Medulla oblongata (tissue), 1 donor: ENCODE measurements at regions not wholly inside any gene's neighbourhood (a gene's known extent, or its start where the extent isn't known, plus 50 kb on each side); places are given as distances from the start of the nearest gene placed in this dataset.

ENCODE experiments used
- DNase-seq: peaks from one replicate; pipeline ENCODE4 v3.0.0-alpha.2; 2015; ENCODE audit errors: extremely low spot score

DNA sequence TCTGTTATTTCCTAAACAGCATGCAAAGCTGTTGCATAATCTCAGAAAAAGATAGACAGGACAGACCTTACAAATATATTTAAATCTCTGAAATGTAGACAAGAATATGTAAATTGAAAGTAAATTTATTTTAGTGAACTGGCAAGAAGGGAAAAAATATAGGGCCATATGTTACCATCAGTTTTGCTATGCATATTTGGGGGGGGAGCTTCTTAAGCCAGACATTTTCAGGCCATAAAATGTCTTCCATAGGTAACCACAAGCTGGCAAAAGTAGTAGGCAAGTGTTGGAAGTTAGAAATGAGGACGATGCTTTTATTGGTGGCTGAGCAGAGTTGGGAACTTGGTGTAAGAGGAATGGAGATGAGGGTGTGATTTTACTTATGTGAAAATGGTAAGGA is 272.0 kb upstream of the CXXC4 start:
- DNase-seq: no peak

DNA sequence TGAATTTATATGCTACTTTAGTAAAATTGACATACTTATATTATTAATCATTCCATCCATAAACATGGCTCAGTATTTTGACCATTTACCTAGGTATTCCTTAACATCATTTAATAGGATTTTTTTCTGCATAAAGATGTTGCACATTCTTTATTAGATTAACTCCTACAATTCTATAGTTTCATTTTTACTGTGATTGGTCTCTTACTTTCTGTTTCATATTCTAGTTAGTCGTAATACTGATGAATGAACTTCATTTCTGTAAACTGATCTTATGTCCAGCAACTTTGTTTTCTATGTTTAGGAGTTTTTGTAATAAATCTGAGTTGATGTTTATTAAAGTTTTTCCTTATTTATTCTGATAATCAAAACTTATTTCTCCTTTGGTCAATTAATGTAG is 278.2 kb upstream of the CXXC4 start:
- no peak for DNase-seq

DNA sequence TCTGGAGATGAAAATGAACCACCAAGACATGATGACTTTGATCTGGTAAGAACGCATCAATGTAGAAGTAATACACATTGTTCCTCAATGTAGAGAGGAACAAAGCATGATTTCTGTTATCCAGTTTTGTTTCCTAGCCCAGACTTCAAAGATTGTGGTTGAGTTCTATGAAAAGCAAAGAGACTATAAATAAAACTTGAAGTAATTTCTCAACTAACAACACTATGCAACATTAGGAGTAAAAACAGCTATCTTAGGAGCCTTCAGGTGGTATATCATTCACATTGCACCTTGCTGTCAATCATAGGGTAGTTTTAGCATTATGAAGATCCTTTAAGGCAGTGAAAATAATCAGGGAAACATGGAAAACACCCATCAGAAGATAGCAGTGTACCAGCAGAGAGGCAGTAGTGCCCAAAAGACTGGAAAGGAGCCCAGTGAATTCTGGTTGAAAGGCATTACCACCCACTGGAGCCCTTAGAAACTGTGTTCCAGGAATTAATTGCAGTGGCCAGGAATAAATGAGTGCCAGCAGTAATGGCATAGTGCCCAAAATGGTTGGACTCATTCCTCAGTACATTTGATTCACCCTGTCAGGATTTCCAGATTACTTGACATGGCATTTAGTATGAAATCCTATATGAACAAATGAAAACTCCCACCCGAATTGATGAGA is 300.7 kb upstream of the CXXC4 start:
- DNase-seq: peak; percentile 5

DNA sequence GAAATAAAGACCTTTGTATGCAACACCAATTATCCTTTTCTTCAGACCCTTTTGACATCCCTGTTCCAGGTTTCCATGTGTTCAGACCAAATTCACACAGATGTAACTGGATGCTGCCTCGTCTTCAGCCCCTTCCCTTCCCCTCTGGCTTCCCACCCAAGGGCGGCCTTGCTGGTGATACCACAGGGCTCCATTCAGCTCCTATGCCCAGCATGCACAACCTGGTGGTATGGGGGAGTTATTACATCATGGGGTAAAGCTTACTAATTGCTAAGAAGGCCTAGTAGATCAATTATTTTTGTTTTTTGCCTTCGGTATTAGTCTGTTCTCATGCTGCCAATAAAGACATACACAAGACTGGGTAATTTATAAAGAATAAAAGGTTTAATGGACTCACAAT is 317.0 kb upstream of the CXXC4 start:
- DNase-seq: no peak

DNA sequence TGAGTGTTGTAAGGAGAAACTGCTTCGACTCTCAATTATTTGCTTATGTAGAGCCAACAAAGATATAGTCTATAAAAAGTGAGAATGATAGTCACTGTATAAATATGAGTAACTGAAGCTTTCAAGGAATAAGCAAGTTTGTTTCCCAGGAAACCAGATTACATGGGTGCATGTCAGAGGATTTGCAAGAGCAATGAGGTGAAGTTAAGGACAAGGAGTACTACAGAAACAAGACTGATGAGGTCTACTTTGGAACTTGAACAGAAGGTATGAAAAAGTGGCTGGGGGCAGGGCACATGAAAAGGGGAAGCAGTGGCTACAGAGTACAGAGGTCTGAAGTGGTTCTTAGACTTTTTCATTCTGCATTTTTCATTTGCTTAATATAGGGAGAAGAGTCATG is 321.0 kb upstream of the CXXC4 start:
- DNase-seq: no peak

DNA sequence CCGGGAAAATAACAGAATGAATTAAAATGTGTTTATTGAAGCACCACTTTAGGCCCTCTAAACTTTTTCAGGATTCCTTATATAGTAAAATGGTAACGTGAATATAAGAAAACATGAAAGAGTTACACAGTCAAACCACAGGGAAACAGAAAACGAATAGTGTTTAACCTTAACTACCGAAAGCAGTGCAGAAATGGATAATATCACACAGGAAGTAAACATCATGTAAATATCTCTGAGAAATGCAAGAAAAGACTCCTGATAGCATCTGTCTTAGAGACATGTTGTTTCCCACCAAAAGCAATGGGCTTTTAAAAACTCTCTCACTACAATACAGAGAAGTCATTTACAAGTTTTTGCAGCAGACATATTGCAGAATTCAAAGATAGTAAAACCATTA is 323.9 kb upstream of the CXXC4 start:
- no peak for DNase-seq

DNA sequence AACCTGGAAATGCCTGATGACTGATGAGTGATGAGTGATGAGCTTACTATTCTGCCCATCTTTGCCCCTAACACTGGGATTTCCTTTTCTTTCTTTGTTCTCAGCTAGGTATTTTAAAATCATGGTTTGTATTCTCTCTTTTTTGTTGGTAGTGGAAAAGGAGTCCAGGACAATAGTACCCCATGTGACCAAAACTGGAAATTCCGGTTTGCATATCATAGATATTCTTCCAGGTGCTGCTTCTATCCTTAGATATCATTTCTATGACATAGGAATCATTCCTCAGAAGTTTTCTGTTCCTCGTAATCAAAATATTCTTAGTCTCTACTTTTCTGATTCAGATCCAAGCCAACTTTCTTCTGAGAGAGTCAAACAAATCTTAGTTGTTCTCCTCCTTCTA is 320.5 kb upstream of the TET2 start:
- no peak for DNase-seq

DNA sequence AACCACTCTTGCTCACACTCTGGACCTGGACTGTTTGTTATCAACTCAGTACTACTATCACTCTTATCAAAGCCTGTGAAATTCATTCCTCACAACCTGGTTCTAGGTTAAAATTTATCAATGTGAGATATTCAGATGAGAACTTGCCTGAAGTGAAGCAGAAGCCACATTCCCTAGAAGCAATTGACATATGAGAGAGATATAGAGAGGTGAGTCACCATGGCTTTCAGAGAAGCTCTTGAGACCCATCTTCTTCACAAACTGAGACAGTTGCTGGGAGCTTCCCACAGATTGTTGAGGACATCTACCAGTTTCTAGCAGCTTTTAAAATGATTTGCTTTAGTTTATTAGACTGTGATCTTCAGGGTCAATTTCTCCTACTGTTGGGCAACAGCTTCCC is 316.9 kb upstream of the TET2 start:
- DNase-seq: no peak

DNA sequence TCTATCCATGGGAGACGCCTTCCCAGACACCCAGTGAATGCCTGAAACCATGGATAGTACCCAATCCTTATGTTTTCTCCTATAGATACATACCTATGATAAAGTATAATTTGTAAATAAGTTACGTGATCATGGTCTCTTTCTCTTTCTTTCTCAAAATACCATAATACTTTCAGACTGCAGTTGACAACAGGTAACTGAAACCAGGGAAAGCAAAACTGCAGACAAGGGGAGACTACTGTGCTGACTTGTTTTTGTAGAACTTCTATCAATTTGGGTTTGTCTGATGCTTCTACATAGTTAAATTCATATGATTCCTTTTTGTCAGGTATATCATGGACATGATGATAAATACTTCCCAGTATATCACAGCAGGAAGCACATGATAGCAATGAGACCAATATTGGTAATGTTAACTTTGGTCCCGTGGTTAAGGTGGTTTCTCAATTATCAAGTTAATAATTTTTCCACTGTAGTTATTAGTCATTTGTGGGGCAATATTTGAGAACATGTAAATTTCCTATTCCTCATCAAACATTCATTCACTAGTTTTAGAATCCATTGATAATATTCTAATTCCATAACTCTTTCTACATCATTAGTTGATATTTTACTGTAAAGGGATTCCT is 298.0 kb upstream of the TET2 start:
- no peak for DNase-seq

DNA sequence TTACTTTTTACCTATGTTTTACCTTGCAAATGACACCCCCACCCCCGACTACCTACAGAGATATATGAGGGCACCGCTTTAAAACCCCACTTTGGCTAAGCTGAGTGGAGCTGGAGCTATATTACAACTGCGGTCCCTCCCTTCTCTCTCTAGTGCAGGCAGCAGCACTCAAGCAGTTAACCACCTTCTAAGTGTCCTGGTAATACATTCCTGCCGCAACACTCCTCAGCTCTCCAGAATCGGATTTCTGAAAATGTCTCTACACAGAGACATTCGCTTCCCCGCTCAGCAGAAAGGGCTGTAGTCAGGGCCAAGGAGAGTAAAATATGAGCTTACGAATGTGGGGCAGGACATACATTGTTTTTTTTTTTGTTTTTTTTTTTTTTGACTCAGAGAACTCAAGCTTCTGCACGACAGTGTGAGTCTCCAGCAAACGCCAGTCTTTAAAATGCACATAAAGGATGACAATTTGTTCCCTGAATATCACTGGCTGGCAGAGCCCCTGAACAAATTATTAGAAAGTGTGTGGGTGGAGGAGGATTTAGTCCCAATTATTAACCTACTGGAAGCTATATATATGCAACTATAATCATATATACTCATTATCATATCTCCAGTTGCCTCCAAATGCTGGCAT is 287.0 kb upstream of the TET2 start:
- DNase-seq: no peak

DNA sequence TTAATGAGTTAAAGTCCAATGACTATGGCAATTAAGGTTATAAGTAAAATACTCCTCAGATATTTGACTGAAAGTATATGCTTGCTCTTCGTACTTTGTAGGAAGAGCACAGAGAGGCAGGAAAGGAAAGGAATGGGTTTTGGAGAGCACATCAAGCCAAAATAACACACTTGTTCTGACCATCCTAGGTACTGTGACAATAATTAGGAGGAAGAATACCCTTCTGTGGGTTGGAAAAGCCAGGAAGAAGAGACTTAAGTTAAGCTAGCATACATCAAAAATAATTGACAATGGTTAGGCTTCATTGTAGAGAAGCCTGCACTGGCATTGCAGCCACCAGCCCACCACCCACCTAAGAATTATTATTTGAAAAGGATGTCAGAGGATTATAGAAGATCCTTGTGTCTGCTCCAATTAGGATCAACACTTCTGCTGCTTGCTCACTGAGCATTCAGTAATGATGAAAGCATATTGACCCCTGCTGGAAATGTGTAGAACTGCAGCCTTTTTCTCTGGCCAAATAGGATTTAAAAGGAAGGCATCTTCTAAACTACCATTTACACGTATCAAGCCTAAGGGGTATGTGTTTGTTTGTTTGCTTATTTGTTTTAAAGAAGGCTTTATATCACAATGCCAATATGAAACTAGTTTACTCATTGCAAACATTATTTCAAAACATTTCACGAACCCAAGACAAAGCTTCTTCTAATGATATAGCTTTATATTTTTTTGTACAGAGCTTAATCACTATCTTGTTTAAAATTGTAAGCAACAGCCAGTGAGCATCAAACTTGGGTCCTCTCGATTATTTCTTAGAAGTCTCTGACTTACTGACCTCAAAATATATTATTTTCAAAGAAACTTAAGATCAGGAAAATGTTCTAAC is 286.2 kb upstream of the TET2 start:
- peak; percentile 91 for DNase-seq

DNA sequence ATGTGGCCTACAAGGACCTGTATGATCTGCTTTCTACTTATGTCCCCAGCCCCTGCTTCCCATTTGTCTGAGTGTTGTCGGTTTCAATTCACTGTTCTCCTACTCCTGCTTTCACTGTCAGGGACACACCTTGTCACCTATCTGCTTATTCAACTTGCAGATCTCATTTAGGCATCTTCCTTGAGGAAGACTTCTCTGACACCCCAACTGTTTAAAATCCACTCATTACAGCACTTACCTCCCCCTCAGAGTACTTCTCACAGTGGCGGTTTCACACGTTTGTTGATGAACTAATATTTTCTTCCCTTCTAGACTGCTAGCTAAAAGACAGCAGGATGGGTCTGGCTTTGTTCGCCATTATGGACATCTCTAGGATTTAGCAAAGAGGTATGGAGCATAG is 279.9 kb upstream of the TET2 start:
- no peak for DNase-seq

DNA sequence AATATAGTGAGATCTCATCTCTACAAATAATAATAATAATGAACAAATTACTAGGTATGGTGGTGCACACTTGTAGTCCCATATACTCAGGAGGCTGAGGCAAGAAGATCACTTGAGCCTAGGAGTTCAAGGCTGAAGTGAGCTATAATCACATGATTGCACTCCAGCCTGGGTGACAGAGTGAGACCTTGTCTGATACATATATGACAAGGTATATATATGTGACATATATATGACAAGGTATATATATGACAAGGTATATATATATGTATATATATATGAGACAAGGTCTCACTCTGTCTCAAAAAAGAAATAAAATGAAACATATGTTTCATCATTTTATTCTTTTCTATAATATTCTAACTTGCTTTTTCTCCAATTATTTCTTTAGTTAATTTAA is 278.1 kb upstream of the TET2 start:
- DNase-seq: no peak

DNA sequence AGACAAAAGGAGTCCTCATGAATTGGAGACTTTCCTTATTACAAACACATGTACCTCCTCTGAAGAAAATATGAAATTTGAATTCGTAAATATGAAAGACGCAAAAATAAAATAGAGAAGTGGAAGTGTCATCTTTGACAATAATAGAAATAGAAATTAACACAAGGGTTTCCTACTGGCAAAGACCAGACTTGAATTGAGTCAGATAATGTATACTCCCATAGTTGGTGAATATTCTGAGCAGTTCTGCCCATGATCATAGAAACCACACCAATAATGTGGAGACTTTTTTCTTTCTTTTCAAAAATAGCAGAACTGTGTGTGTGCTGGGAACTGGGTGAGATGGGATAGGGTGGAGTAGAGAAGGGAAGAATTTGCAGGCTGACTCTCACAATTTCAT is 277.7 kb upstream of the TET2 start:
- DNase-seq: no peak

DNA sequence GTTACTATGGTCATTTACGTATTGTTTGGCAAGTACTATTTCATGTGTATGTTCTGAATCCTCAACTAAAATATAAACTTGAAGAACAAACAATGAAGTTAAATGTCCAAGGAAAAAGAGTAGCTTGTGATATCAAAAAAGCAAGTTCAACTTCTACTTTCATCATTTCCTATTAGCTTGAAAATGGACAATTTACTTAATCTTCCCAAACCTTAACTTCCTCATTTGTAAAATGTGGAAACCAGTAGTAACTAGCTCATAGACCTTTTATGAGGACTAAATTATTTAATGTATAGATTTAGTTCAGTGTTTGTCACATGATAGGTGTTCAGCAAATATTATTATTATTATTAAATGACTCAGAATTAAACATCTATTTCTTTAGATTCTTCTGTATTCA is 276.8 kb upstream of the TET2 start:
- no peak for DNase-seq

DNA sequence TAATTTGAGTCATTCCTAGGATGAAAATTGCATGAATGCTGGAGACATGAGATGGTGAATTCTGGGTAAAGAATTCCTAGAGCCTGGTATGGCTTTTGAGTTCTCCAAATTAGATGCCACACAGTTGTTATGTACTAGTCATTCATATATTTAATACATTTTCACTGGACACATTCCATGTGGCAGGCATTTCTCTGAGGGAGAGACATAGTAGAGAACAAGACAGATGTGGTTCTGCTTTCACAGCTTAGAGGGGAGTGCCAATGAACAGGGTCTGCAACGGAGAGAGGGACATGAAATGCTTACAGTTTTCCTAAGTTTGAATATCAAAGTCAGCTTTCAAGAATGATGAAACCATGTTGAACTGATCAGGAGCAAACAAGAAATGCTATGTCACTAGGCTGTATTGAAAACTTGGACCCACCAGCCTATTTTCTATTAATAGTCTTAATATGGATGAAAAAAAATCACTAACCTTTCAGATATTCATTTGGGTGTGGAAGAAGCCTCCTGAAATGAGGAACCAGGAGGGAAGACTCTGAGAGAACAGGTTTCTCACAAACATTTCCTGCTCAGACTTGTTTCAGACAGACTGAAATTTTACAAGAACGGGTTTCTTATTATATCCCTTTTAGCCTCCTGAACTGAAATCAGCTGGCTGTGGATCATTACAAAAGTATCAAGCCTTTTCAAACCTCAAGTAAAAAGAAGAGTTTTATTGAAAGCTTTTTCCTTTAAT is 276.0 kb upstream of the TET2 start:
- no peak for DNase-seq

DNA sequence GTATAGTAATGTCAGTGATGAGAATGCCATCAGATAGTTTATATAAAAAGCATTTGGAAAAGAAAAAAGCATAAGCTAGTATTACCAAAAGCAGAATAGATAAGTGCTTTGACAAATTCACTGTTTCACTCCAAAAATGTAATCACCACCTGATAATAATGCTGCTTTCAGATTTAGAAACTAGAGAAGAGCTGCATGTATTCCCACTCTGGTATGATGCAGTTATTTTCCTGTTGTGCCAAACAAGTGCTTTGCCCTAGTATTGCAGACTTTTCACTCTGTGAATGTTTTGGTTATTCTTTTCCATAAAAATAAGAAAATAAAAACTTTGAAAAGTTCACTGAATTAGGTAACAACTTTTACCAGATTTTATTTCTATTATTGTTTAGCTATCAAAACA is 267.7 kb upstream of the TET2 start:
- DNase-seq: no peak

DNA sequence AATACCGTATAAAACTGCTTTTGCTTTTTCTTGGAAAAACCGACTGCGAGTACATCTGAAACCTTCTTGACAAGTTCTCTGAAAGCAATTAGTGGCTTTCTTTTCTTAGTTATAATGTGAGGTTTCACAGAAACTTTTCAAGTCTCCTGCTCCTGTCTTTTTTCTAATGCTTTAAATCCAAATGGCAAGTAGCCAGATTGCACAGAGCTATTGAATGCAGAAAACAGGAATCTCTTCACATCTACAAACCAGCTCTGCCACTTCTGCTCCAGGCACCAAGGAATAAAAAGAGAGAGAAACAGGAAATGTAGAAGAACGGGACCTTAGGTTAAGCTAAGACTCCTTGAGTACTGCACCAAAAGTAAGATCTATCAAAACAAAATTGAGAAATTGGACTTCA is 267.3 kb upstream of the TET2 start:
- peak; percentile 18 for DNase-seq

DNA sequence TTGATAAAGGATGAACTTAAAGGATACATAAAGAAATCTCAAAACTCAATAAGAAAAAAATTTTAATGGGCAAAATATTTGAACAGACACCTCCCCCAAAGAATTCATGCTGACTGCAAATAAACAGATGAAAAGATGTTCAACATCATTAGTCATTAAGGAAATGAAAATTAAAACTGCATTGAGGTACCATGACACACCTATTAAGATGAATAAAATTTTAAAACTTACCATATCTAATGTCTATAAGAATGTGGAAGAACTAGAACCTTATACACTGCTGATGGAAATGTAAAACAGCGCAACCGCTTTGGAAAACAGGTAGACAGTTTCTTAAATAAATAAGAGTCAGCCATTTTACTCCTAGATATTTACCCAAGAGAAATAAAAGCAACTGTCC is 266.8 kb upstream of the TET2 start:
- DNase-seq: no peak

DNA sequence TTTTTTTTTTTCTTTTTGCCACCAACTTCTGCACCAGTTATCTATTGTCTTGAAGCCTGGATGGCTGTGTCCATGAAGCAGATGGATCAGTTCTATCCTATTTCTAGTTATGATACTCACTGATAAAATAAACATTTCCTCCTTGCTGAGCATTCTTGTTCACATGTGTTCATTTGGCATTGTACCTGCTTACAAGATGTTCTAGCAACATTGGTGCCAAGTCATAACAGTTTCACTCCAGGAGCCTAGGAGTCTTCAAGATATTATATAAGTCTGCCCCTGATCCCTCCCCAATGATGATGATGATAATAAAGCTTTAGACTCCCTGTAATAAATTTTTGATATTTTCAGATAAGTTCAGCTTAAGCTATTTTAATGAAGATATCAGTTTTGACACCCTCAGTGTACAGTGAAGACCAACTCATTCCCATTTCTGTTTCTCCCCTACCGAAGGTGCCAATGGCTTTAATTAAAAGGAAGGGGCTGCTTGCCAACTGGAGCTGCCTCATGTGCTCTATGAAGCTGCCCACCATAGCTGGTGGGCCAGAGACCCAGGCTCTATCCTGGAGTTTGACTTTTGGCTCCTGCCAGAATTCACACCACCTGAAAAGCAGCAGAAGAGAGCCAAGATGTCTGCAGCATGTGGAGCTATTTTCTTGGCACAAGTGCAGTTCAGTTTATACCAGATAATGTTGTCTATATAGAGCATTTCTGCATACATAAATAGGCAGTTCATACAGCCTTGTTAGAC is 265.4 kb upstream of the TET2 start:
- no peak for DNase-seq
